GM12878 (cell line): ENCODE measurements at regions not wholly inside any gene's neighbourhood (a gene's known extent, or its start where the extent isn't known, plus 50 kb on each side); places are given as distances from the start of the nearest gene placed in this dataset.

Experiments used
- BCL11A ChIP-seq: IDR thresholded peaks from 2 replicates; pipeline ENCODE4 v1.6.1; 2011; ENCODE audit warnings: low read depth, low read length
- GATAD2B ChIP-seq: fragments of 450-650 bp; conservative IDR thresholded peaks from 2 replicates; pipeline ENCODE4 v1.6.1; 2017; ENCODE audit warnings: low read depth, mild to moderate bottlenecking, moderate library complexity
- HSF1 ChIP-seq: fragments of 150-350 bp; IDR thresholded peaks from 2 replicates; pipeline ENCODE4 v1.6.1; 2014; ENCODE audit warnings: mild to moderate bottlenecking, low read depth, low read length
- MYB ChIP-seq: fragments of 150-350 bp; IDR thresholded peaks from 2 replicates; pipeline ENCODE4 v1.6.1; 2014; ENCODE audit warnings: mild to moderate bottlenecking, low read depth, low read length, borderline replicate concordance
- PRDM15 ChIP-seq: fragments of 450-650 bp; formaldehyde crosslinking; IDR thresholded peaks from 2 replicates; pipeline ENCODE4 v1.4.0; 2020; ENCODE audit warnings: mild to moderate bottlenecking, moderate library complexity
- SMAD1 ChIP-seq: fragments of 450-650 bp; IDR thresholded peaks from 2 replicates; pipeline ENCODE4 v1.6.1; 2018; ENCODE audit warnings: mild to moderate bottlenecking, low read depth; ENCODE audit not compliant: partially characterized antibody
- SREBF1 ChIP-seq: IDR thresholded peaks from 2 replicates; pipeline ENCODE4 v1.6.1; 2012; ENCODE audit warnings: mild to moderate bottlenecking, low read length
- SRF ChIP-seq, 2 experiments: IDR thresholded peaks; 2 replicates each; pipeline ENCODE4 v1.6.1; 2011; ENCODE audit warnings: low read depth in 2 of 2, low read length in 2 of 2, mild to moderate bottlenecking in 1 of 2, moderate library complexity in 1 of 2
- STAT3 ChIP-seq: IDR thresholded peaks from 2 replicates; pipeline ENCODE4 v1.6.1; 2011; ENCODE audit warnings: low read depth, low read length, improper control_type of control experiment
- ZBED1 ChIP-seq: IDR thresholded peaks from 2 replicates; pipeline ENCODE4 v1.6.1; 2016; ENCODE audit warnings: borderline replicate concordance
- ZNF207 ChIP-seq: fragments of 450-650 bp; IDR thresholded peaks from 2 replicates; pipeline ENCODE4 v1.6.1; 2014; ENCODE audit warnings: antibody characterized with exemption, mild to moderate bottlenecking, borderline replicate concordance
- TF ChIP-seq, protein P1 (sequence below): fragments of 450-650 bp; IDR thresholded peaks from 2 replicates; pipeline ENCODE4 v1.6.1; 2016; ENCODE audit warnings: mild to moderate bottlenecking, moderate library complexity, borderline replicate concordance
- TF ChIP-seq, protein P2 (sequence below): fragments of 450-650 bp; formaldehyde crosslinking; IDR thresholded peaks from 2 replicates; pipeline ENCODE4 v1.4.0; 2022; ENCODE audit warnings: mild to moderate bottlenecking, moderate library complexity
- TF ChIP-seq, protein P3 (sequence below): fragments of 450-650 bp; IDR thresholded peaks from 2 replicates; pipeline ENCODE4 v1.6.1; 2016; ENCODE audit warnings: mild to moderate bottlenecking
- TF ChIP-seq, protein P4 (sequence below): fragments of 450-650 bp; IDR thresholded peaks from 2 replicates; pipeline ENCODE4 v1.6.1; 2017; ENCODE audit warnings: low read depth, mild to moderate bottlenecking, moderate library complexity

GRCh38 chr2:57450170-57450569, 596.4 kb upstream of the VRK2 start (continued):
- TF ChIP-seq, protein P1, sequence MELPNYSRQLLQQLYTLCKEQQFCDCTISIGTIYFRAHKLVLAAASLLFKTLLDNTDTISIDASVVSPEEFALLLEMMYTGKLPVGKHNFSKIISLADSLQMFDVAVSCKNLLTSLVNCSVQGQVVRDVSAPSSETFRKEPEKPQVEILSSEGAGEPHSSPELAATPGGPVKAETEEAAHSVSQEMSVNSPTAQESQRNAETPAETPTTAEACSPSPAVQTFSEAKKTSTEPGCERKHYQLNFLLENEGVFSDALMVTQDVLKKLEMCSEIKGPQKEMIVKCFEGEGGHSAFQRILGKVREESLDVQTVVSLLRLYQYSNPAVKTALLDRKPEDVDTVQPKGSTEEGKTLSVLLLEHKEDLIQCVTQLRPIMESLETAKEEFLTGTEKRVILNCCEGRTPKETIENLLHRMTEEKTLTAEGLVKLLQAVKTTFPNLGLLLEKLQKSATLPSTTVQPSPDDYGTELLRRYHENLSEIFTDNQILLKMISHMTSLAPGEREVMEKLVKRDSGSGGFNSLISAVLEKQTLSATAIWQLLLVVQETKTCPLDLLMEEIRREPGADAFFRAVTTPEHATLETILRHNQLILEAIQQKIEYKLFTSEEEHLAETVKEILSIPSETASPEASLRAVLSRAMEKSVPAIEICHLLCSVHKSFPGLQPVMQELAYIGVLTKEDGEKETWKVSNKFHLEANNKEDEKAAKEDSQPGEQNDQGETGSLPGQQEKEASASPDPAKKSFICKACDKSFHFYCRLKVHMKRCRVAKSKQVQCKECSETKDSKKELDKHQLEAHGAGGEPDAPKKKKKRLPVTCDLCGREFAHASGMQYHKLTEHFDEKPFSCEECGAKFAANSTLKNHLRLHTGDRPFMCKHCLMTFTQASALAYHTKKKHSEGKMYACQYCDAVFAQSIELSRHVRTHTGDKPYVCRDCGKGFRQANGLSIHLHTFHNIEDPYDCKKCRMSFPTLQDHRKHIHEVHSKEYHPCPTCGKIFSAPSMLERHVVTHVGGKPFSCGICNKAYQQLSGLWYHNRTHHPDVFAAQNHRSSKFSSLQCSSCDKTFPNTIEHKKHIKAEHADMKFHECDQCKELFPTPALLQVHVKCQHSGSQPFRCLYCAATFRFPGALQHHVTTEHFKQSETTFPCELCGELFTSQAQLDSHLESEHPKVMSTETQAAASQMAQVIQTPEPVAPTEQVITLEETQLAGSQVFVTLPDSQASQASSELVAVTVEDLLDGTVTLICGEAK: no peak
- 0 out of 4 replicates have a peak, but pooled peaks of 1 of the 2 experiments have one; percentile 3 for TF ChIP-seq SRF (IDR thresholded peaks at IDR 0.05; ENCODE audit: low read depth in 2 of 2, low read length in 2 of 2)
- TF ChIP-seq SREBF1: no peak
- no peak for TF ChIP-seq GATAD2B
- no peak for TF ChIP-seq SMAD1
- peak; percentile 75 for TF ChIP-seq BCL11A
- no peak for TF ChIP-seq ZBED1
- no peak for TF ChIP-seq STAT3
- TF ChIP-seq PRDM15 (CRISPR knock-in tag): no peak
- TF ChIP-seq, protein P2, sequence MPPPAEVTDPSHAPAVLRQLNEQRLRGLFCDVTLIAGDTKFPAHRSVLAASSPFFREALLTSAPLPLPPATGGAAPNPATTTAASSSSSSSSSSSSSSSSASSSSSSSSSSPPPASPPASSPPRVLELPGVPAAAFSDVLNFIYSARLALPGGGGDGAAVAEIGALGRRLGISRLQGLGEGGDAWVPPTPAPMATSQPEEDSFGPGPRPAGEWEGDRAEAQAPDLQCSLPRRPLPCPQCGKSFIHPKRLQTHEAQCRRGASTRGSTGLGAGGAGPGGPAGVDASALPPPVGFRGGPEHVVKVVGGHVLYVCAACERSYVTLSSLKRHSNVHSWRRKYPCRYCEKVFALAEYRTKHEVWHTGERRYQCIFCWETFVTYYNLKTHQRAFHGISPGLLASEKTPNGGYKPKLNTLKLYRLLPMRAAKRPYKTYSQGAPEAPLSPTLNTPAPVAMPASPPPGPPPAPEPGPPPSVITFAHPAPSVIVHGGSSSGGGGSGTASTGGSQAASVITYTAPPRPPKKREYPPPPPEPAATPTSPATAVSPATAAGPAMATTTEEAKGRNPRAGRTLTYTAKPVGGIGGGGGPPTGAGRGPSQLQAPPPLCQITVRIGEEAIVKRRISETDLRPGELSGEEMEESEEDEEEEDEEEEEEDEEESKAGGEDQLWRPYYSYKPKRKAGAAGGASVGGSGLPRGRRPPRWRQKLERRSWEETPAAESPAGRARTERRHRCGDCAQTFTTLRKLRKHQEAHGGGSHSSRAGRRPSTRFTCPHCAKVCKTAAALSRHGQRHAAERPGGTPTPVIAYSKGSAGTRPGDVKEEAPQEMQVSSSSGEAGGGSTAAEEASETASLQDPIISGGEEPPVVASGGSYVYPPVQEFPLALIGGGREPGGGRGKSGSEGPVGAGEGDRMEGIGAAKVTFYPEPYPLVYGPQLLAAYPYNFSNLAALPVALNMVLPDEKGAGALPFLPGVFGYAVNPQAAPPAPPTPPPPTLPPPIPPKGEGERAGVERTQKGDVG (CRISPR knock-in tag): no peak
- TF ChIP-seq, protein P3, sequence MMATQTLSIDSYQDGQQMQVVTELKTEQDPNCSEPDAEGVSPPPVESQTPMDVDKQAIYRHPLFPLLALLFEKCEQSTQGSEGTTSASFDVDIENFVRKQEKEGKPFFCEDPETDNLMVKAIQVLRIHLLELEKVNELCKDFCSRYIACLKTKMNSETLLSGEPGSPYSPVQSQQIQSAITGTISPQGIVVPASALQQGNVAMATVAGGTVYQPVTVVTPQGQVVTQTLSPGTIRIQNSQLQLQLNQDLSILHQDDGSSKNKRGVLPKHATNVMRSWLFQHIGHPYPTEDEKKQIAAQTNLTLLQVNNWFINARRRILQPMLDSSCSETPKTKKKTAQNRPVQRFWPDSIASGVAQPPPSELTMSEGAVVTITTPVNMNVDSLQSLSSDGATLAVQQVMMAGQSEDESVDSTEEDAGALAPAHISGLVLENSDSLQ: no peak
- no peak for TF ChIP-seq MYB
- TF ChIP-seq, protein P4, sequence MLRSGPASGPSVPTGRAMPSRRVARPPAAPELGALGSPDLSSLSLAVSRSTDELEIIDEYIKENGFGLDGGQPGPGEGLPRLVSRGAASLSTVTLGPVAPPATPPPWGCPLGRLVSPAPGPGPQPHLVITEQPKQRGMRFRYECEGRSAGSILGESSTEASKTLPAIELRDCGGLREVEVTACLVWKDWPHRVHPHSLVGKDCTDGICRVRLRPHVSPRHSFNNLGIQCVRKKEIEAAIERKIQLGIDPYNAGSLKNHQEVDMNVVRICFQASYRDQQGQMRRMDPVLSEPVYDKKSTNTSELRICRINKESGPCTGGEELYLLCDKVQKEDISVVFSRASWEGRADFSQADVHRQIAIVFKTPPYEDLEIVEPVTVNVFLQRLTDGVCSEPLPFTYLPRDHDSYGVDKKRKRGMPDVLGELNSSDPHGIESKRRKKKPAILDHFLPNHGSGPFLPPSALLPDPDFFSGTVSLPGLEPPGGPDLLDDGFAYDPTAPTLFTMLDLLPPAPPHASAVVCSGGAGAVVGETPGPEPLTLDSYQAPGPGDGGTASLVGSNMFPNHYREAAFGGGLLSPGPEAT: no peak
- no peak for TF ChIP-seq ZNF207
- no peak for TF ChIP-seq HSF1
